CD4-positive, alpha-beta memory T cell (primary cell): ENCODE measurements at regions not wholly inside any gene's neighbourhood (a gene's known extent, or its start where the extent isn't known, plus 50 kb on each side); places are given as distances from the start of the nearest gene placed in this dataset.
"Not testable (repeated sequence)": the region's sequence is repeated elsewhere in the genome, so short reads cannot be mapped to it uniquely, and the experiment has no call there.

Experiments used
- CTCF ChIA-PET: fragments of 350-600 bp; sonication (Branson Sonifier 250); formaldehyde crosslinking; loops from one replicate; lab custom pipeline; 2021; ENCODE audit warnings: inconsistent platforms; ENCODE audit not compliant: partially characterized antibody; lab: Charles Lee
- POLR2A ChIA-PET: fragments of 350-600 bp; sonication (Branson Sonifier 250); formaldehyde crosslinking; loops from one replicate; lab custom pipeline; 2021; ENCODE audit not compliant: partially characterized antibody; lab: Charles Lee
- DNase-seq, 5 donors: peaks; one replicate each; pipeline versions ENCODE4 v3.0.0 to v3.0.0-alpha.2; 2020 to 2022; ENCODE audit warnings: mixed read lengths in 1 of 5
- H3K27ac ChIP-seq: one replicate; pipeline ENCODE4 v1.7.0; 2013; ENCODE audit warnings: low read depth, low read length
- H3K27me3 ChIP-seq: 2 replicates; pipeline ENCODE4 v1.7.0; 2013; ENCODE audit warnings: mild to moderate bottlenecking, low read length, moderate library complexity; ENCODE audit not compliant: insufficient read depth
- H3K36me3 ChIP-seq: 2 replicates; pipeline ENCODE4 v1.7.0; 2013; ENCODE audit warnings: mild to moderate bottlenecking, low read length, moderate library complexity; ENCODE audit not compliant: insufficient read depth
- H3K4me1 ChIP-seq: 2 replicates; pipeline ENCODE4 v1.7.0; 2013; ENCODE audit warnings: mild to moderate bottlenecking, low read length, moderate library complexity; ENCODE audit not compliant: insufficient read depth
- H3K4me3 ChIP-seq, 2 donors: one replicate each; pipeline ENCODE4 v1.7.0; 2013; ENCODE audit warnings: low read length in 2 of 2, mild to moderate bottlenecking in 1 of 2
- H3K9me3 ChIP-seq, 2 donors: one replicate each; pipeline ENCODE4 v1.7.0; 2013; ENCODE audit warnings: low read length in 2 of 2, control low read depth in 1 of 2; ENCODE audit not compliant: control insufficient read depth in 1 of 2
- H3K27ac Mint-ChIP-seq, 7 donors: one replicate each; pipeline ENCODE4 v1.8.0; 2020 to 2021; ENCODE audit warnings: mixed read lengths in 7 of 7, mild to moderate bottlenecking in 6 of 7, inconsistent platforms in 3 of 7, moderate library complexity in 3 of 7
- H3K27me3 Mint-ChIP-seq, 2 donors: one replicate each; pipeline ENCODE4 v1.8.0; 2020 to 2021; ENCODE audit warnings: mixed read lengths in 2 of 2
- H3K36me3 Mint-ChIP-seq, 2 donors: one replicate each; pipeline ENCODE4 v1.8.0; 2020 to 2021; ENCODE audit warnings: mixed read lengths in 2 of 2, inconsistent platforms in 1 of 2, mild to moderate bottlenecking in 1 of 2
- H3K4me1 Mint-ChIP-seq, 4 donors: one replicate each; pipeline ENCODE4 v1.8.0; 2020 to 2021; ENCODE audit warnings: mixed read lengths in 4 of 4, mild to moderate bottlenecking in 1 of 4
- H3K4me3 Mint-ChIP-seq, 8 donors: one replicate each; pipeline ENCODE4 v1.8.0; 2020 to 2021; ENCODE audit warnings: mixed read lengths in 8 of 8, mild to moderate bottlenecking in 7 of 8, moderate library complexity in 6 of 8, inconsistent platforms in 3 of 8
- H3K9me3 Mint-ChIP-seq, 8 donors: one replicate each; pipeline ENCODE4 v1.8.0; 2020 to 2021; ENCODE audit warnings: mixed read lengths in 8 of 8, mild to moderate bottlenecking in 5 of 8, inconsistent platforms in 3 of 8, moderate library complexity in 1 of 8
- intact Hi-C: fragments of 100-400 bp; cut with micrococcal nuclease; formaldehyde crosslinking; loops from one replicate; pipeline ENCODE4 v1.15.1; 2023

GRCh38 chr4:127509155-127509554 lies 123.6 kb upstream of the INTU start:
- no peaks in the 10 kb centered on the region for H3K36me3 ChIP-seq
- ChIA-PET POLR2A (no interaction called here), CTCF (no interaction called here)
- no peak overlapping the region for H3K27ac ChIP-seq
- H3K4me3 Mint-ChIP-seq: no peak overlapping the region
- intact Hi-C loops: no loop called here
- no peaks in the 10 kb centered on the region for H3K4me1 Mint-ChIP-seq
- H3K27me3 ChIP-seq: no peaks in the 10 kb centered on the region
- H3K36me3 Mint-ChIP-seq: no peaks in the 10 kb centered on the region
- no peaks in the 10 kb centered on the region for H3K27me3 Mint-ChIP-seq
- no peak overlapping the region for H3K4me3 ChIP-seq
- no peak for DNase-seq
- H3K27ac Mint-ChIP-seq: no peak overlapping the region
- no peaks in the 10 kb centered on the region for H3K4me1 ChIP-seq
- no peaks in the 10 kb centered on the region for H3K9me3 ChIP-seq
- peaks cover 0 to 2% (median 0%) of the 10 kb centered on the region in 8 donors for H3K9me3 Mint-ChIP-seq

GRCh38 chr4:127512672-127513071 lies 120.1 kb upstream of the INTU start:
- CTCF ChIA-PET, H3K27ac Mint-ChIP-seq, H3K4me1 ChIP-seq, POLR2A ChIA-PET, H3K9me3 ChIP-seq, H3K36me3 Mint-ChIP-seq, H3K4me3 Mint-ChIP-seq, H3K4me3 ChIP-seq, intact Hi-C loops, H3K27me3 Mint-ChIP-seq, H3K9me3 Mint-ChIP-seq, H3K27me3 ChIP-seq, H3K27ac ChIP-seq, H3K36me3 ChIP-seq, DNase-seq, H3K4me1 Mint-ChIP-seq: not testable (repeated sequence)

- H3K36me3 Mint-ChIP-seq, H3K4me1 Mint-ChIP-seq, H3K4me3 ChIP-seq, CTCF ChIA-PET, H3K36me3 ChIP-seq, H3K27ac ChIP-seq, H3K27me3 ChIP-seq, intact Hi-C loops, DNase-seq, POLR2A ChIA-PET, H3K27ac Mint-ChIP-seq, H3K4me1 ChIP-seq, H3K9me3 Mint-ChIP-seq, H3K4me3 Mint-ChIP-seq, H3K9me3 ChIP-seq, H3K27me3 Mint-ChIP-seq: not testable (repeated sequence)
Measured at GRCh38 chr4:127515259-127515658, 117.5 kb upstream of the INTU start.

GRCh38 chr4:127518046-127518445 lies 114.7 kb upstream of the INTU start:
- intact Hi-C loops: no loop called here
- H3K27me3 Mint-ChIP-seq: peaks cover 0 to 2% of the 10 kb centered on the region in 2 donors
- ChIA-PET CTCF (no interaction called here), POLR2A (no interaction called here)
- no peak for DNase-seq
- no peaks in the 10 kb centered on the region for H3K27me3 ChIP-seq
- H3K4me3 Mint-ChIP-seq: no peak overlapping the region
- H3K4me1 ChIP-seq: no peaks in the 10 kb centered on the region
- H3K36me3 Mint-ChIP-seq: no peaks in the 10 kb centered on the region
- peaks cover 0 to 4% (median 0%) of the 10 kb centered on the region in 8 donors for H3K9me3 Mint-ChIP-seq
- no peak overlapping the region for H3K27ac Mint-ChIP-seq
- no peaks in the 10 kb centered on the region for H3K9me3 ChIP-seq
- H3K4me3 ChIP-seq: no peak overlapping the region
- no peaks in the 10 kb centered on the region for H3K4me1 Mint-ChIP-seq
- H3K27ac ChIP-seq: no peak overlapping the region
- H3K36me3 ChIP-seq: no peaks in the 10 kb centered on the region

GRCh38 chr4:127521463-127521862 lies 111.3 kb upstream of the INTU start:
- Histone ChIP-seq H3K4me1 (no peaks in the 10 kb centered on the region), H3K27me3 (no peaks in the 10 kb centered on the region), H3K36me3 (no peaks in the 10 kb centered on the region), H3K4me3 (no peak overlapping the region), H3K9me3 (no peaks in the 10 kb centered on the region), H3K27ac (no peak overlapping the region)
- DNase-seq: no peak
- Mint-ChIP-seq H3K27me3 (peaks cover 0 to 4% of the 10 kb centered on the region in 2 donors), H3K27ac (no peak overlapping the region), H3K4me1 (no peaks in the 10 kb centered on the region), H3K36me3 (no peaks in the 10 kb centered on the region), H3K4me3 (no peak overlapping the region), H3K9me3 (peaks cover 0 to 6% (median 0%) of the 10 kb centered on the region in 8 donors)
- ChIA-PET POLR2A (no interaction called here), CTCF (no interaction called here)
- intact Hi-C loops: no loop called here

GRCh38 chr4:127523369-127523768 lies 109.4 kb upstream of the INTU start:
- Histone ChIP-seq H3K9me3 (no peaks in the 10 kb centered on the region), H3K4me1 (no peaks in the 10 kb centered on the region), H3K27me3 (no peaks in the 10 kb centered on the region), H3K4me3 (no peak overlapping the region), H3K27ac (no peak overlapping the region), H3K36me3 (no peaks in the 10 kb centered on the region)
- Mint-ChIP-seq H3K4me1 (no peaks in the 10 kb centered on the region), H3K27ac (no peak overlapping the region), H3K27me3 (peaks cover 0 to 4% of the 10 kb centered on the region in 2 donors), H3K4me3 (no peak overlapping the region), H3K9me3 (peaks cover 0 to 6% (median 0%) of the 10 kb centered on the region in 8 donors), H3K36me3 (no peaks in the 10 kb centered on the region)
- CTCF ChIA-PET: no interaction called here
- intact Hi-C loops: no loop called here
- POLR2A ChIA-PET: no interaction called here
- no peak for DNase-seq

GRCh38 chr4:127525608-127526007 lies 107.1 kb upstream of the INTU start:
- Mint-ChIP-seq H3K4me1 (no peaks in the 10 kb centered on the region), H3K27me3 (peaks cover 0 to 2% of the 10 kb centered on the region in 2 donors), H3K36me3 (no peaks in the 10 kb centered on the region), H3K27ac (no peak overlapping the region), H3K9me3 (peaks cover 0 to 6% (median 3%) of the 10 kb centered on the region in 8 donors), H3K4me3 (no peak overlapping the region)
- ChIA-PET CTCF (no interaction called here), POLR2A (no interaction called here)
- H3K36me3 ChIP-seq: no peaks in the 10 kb centered on the region
- H3K27me3 ChIP-seq: no peaks in the 10 kb centered on the region
- H3K4me3 ChIP-seq: no peak overlapping the region
- intact Hi-C loops: no loop called here
- no peak for DNase-seq
- no peaks in the 10 kb centered on the region for H3K4me1 ChIP-seq
- H3K27ac ChIP-seq: no peak overlapping the region
- H3K9me3 ChIP-seq: no peaks in the 10 kb centered on the region

- Mint-ChIP-seq H3K36me3 (no peaks in the 10 kb centered on the region), H3K27ac (no peak overlapping the region), H3K4me1 (no peaks in the 10 kb centered on the region)
Measured at GRCh38 chr4:127528302-127528701, 104.5 kb upstream of the INTU start.

More at GRCh38 chr4:127528302-127528701, 104.5 kb upstream of the INTU start:
- H3K4me3 ChIP-seq: no peak overlapping the region
- no peaks in the 10 kb centered on the region for H3K27me3 ChIP-seq
- DNase-seq: no peak
- Mint-ChIP-seq H3K9me3 (peaks cover 0 to 12% (median 2%) of the 10 kb centered on the region in 8 donors), H3K27me3 (peaks cover 0 to 2% of the 10 kb centered on the region in 2 donors), H3K4me3 (no peak overlapping the region)
- H3K9me3 ChIP-seq: no peaks in the 10 kb centered on the region
- POLR2A ChIA-PET: no interaction called here
- no peaks in the 10 kb centered on the region for H3K4me1 ChIP-seq
- intact Hi-C loops: no loop called here
- H3K36me3 ChIP-seq: no peaks in the 10 kb centered on the region
- CTCF ChIA-PET: no interaction called here
- H3K27ac ChIP-seq: no peak overlapping the region
